ENCODE measurements at regions not wholly inside any gene's neighbourhood (a gene's known extent, or its start where the extent isn't known, plus 50 kb on each side); places are given as distances from the start of the nearest gene placed in this dataset.
"Not testable (repeated sequence)": the region's sequence is repeated elsewhere in the genome, so short reads cannot be mapped to it uniquely, and the experiment has no call there.

GRCh38 chr7:69070476-69070875 lies 527.8 kb upstream of the AUTS2 start:
- intact Hi-C loops (cut with DNase I): no loop called here
- H3K4me1 ChIP-seq (ENCODE audit: insufficient read depth): no peaks in the 10 kb centered on the region
- no peak for TF ChIP-seq EP300 (IDR thresholded peaks at IDR 0.05)
- TF ChIP-seq CTCF (IDR thresholded peaks at IDR 0.05): no peak
- TF ChIP-seq POLR2A (IDR thresholded peaks at IDR 0.05): no peak
- no peak overlapping the region for H3K4me3 ChIP-seq
- no peak overlapping the region for H3K27ac ChIP-seq
- DNase-seq: no peak
- H3K27me3 ChIP-seq: no peaks in the 10 kb centered on the region
- no peaks in the 10 kb centered on the region for H3K36me3 ChIP-seq
- 90 to 97% (median 93%) methylated on average over 3 of the region's 3 CpGs for WGBS, 3 donors
- H3K9me3 ChIP-seq: no peaks in the 10 kb centered on the region

- no peak for DNase-seq
- H3K27ac ChIP-seq: no peak overlapping the region
- TF ChIP-seq CTCF (IDR thresholded peaks at IDR 0.05): no peak
- H3K9me3 ChIP-seq: no peaks in the 10 kb centered on the region
- intact Hi-C loops (cut with DNase I): no loop called here
- peaks cover 6% of the 10 kb centered on the region for H3K4me1 ChIP-seq (ENCODE audit: insufficient read depth)
- no peaks in the 10 kb centered on the region for H3K36me3 ChIP-seq
- no peak overlapping the region for H3K4me3 ChIP-seq
- whole genome bisulfite sequencing, 3 donors: 88 to 93% (median 89%) methylated on average over 4 of the region's 4 CpGs
- H3K27me3 ChIP-seq: no peaks in the 10 kb centered on the region
These were observed 521.7 kb upstream of the AUTS2 start for GRCh38 chr7:69076566-69076965.

- intact Hi-C loops (cut with DNase I): no loop called here
- Histone ChIP-seq H3K9me3 (no peaks in the 10 kb centered on the region), H3K4me1 (ENCODE audit: insufficient read depth) (peaks cover 6% of the 10 kb centered on the region), H3K27ac (no peak overlapping the region), H3K4me3 (no peak overlapping the region), H3K36me3 (no peaks in the 10 kb centered on the region), H3K27me3 (no peaks in the 10 kb centered on the region)
- no peak for TF ChIP-seq EP300 (IDR thresholded peaks at IDR 0.05)
- no peak for TF ChIP-seq POLR2A (IDR thresholded peaks at IDR 0.05)
- no peak for TF ChIP-seq CTCF (IDR thresholded peaks at IDR 0.05)
- 35 to 41% (median 41%) methylated on average over 9 of the region's 9 CpGs for WGBS, 3 donors
- DNase-seq: peak; percentile 16 to 36 (median 21)
These were observed 519.1 kb upstream of the AUTS2 start for GRCh38 chr7:69078997-69079769.

DNA sequence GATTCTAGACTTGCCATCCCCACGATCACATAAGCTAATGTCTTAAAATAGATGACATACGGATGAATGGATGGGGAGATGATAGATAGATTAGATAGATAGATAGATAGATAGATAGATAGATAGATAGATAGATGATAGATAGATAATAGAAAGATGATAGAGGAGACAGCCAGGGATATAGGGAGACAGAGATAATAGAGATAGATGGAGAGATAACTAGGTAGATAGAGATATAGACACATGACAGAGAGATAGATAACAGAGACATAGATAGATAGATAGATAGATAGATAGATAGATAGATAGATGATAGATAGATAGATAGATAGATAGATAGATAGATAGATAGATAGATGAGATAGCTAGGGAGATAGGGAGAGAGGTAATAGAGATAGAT lies 511.0 kb upstream of the AUTS2 start:
- H3K27ac ChIP-seq; H3K4me3 ChIP-seq; H3K4me1 ChIP-seq (ENCODE audit: insufficient read depth); H3K36me3 ChIP-seq; DNase-seq; H3K27me3 ChIP-seq; intact Hi-C loops (cut with DNase I); H3K9me3 ChIP-seq: not testable (repeated sequence)
- 88 to 95% (median 91%) methylated on average over 2 of the region's 2 CpGs for WGBS, 3 donors

- no peak overlapping the region for H3K4me3 ChIP-seq
- H3K27me3 ChIP-seq: no peaks in the 10 kb centered on the region
- DNase-seq: no peak
- TF ChIP-seq CTCF (IDR thresholded peaks at IDR 0.05) (no peak), POLR2A (IDR thresholded peaks at IDR 0.05) (no peak)
- no peak overlapping the region for H3K27ac ChIP-seq
- intact Hi-C loops (cut with DNase I): no loop called here
- H3K4me1 ChIP-seq (ENCODE audit: insufficient read depth): no peaks in the 10 kb centered on the region
- no peaks in the 10 kb centered on the region for H3K36me3 ChIP-seq
- H3K9me3 ChIP-seq: no peaks in the 10 kb centered on the region
These were observed 510.1 kb upstream of the AUTS2 start for GRCh38 chr7:69088185-69088584.

Measured in ovary (tissue), 7 donors.